BLaER1 (cell line): ENCODE measurements at regions not wholly inside any gene's neighbourhood (a gene's known extent, or its start where the extent isn't known, plus 50 kb on each side); places are given as distances from the start of the nearest gene placed in this dataset.

ENCODE experiments used
- H3K27ac ChIP-seq: shearing (Covaris generic); formaldehyde crosslinking; 2 replicates; pipeline ENCODE4 v1.8.1; 2022
- H3K27me3 ChIP-seq: shearing (Covaris generic); formaldehyde crosslinking; 2 replicates; pipeline ENCODE4 v1.8.1; 2022
- H3K36me3 ChIP-seq: shearing (Covaris generic); formaldehyde crosslinking; 2 replicates; pipeline ENCODE4 v1.8.1; 2022
- H3K4me1 ChIP-seq: shearing (Covaris generic); formaldehyde crosslinking; 2 replicates; pipeline ENCODE4 v1.8.1; 2022
- H3K4me2 ChIP-seq: shearing (Covaris generic); formaldehyde crosslinking; 2 replicates; pipeline ENCODE4 v1.8.1; 2022
- H3K4me3 ChIP-seq: shearing (Covaris generic); formaldehyde crosslinking; 2 replicates; pipeline ENCODE4 v1.8.1; 2022
- H3K9ac ChIP-seq: shearing (Covaris generic); formaldehyde crosslinking; 2 replicates; pipeline ENCODE4 v1.8.1; 2022
- H3K9me3 ChIP-seq: shearing (Covaris generic); formaldehyde crosslinking; 2 replicates; pipeline ENCODE4 v1.8.1; 2022
- H4K20me1 ChIP-seq: shearing (Covaris generic); formaldehyde crosslinking; 2 replicates; pipeline ENCODE4 v1.8.1; 2022
- Cebpa-rat ChIP-seq: shearing (Covaris generic); IDR thresholded peaks from 2 replicates; pipeline ENCODE4 v1.8.1; 2022

DNA sequence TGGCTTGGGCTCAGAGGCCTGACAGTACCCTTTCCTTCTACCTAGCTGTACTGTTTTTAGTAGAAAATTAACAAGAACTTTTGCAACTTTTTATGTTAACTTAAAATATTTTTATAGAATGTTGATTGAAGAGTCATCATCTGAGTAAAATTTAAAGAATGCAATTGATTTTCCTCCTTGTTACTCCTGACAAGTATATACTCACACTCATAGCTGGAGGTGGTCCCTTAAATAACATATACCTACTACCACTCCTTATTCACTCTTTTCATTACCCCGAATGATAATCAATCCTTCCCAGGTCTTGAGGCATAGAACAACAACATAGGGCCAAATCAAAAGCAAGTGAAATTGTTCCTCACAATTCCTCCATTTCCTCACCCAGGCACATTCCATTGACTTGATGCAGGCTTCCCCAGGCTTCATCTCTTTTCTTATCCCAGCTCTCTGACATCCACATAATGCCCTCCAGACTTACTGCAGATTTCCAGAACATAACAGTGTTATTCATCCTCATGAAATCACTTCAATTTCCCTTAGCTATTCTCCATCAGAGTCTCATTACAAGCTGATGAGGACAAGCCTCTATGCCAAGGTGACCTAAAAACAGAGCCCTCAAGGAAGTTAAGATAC lies 73.2 kb upstream of the ANXA10 start:
- Histone ChIP-seq H3K36me3 (no peaks in the 10 kb centered on the region), H3K9me3 (peaks cover 19% of the 10 kb centered on the region), H3K4me3 (no peak overlapping the region), H3K9ac (no peak overlapping the region), H3K27ac (no peak overlapping the region), H3K27me3 (no peaks in the 10 kb centered on the region), H3K4me1 (no peaks in the 10 kb centered on the region), H3K4me2 (no peak overlapping the region), H4K20me1 (no peaks in the 10 kb centered on the region)
- TF ChIP-seq Cebpa-rat: no peak

DNA sequence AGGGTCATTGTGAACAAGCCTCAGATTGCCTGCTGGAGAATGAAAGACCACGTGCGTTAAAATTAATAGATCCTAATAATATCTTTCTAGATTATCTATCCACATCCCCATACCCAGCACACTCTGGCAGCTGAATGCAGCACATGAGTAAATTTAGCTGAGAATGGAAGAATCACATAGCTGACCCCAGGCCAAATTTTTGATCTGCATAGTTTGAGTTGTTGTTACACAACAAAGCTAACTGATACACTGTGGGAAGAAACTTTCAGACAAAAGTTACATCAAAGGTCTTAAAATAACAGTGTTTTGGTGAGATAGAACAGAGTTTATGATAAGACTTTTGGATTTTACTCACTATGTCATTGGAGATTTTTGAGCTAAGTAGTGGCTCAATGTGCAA lies 72.4 kb upstream of the ANXA10 start:
- no peaks in the 10 kb centered on the region for H3K36me3 ChIP-seq

GRCh38 chr4:168021666-168022065 lies 70.7 kb upstream of the ANXA10 start:
- TF ChIP-seq Cebpa-rat: no peak
- Histone ChIP-seq H3K4me1 (no peaks in the 10 kb centered on the region), H4K20me1 (no peaks in the 10 kb centered on the region), H3K27ac (no peak overlapping the region), H3K9me3 (peaks cover 19% of the 10 kb centered on the region), H3K4me2 (no peak overlapping the region), H3K4me3 (no peak overlapping the region), H3K27me3 (no peaks in the 10 kb centered on the region), H3K36me3 (no peaks in the 10 kb centered on the region), H3K9ac (no peak overlapping the region)

More for the DNA sequence above, 72.4 kb upstream of the ANXA10 start:
- TF ChIP-seq Cebpa-rat: no peak
- H4K20me1 ChIP-seq: no peaks in the 10 kb centered on the region
- peaks cover 19% of the 10 kb centered on the region for H3K9me3 ChIP-seq
- no peaks in the 10 kb centered on the region for H3K4me1 ChIP-seq
- H3K27me3 ChIP-seq: no peaks in the 10 kb centered on the region
- no peak overlapping the region for H3K4me2 ChIP-seq
- no peak overlapping the region for H3K27ac ChIP-seq
- H3K9ac ChIP-seq: no peak overlapping the region
- H3K4me3 ChIP-seq: no peak overlapping the region

GRCh38 chr4:168028568-168028967 lies 63.8 kb upstream of the ANXA10 start:
- Histone ChIP-seq H3K4me3 (no peak overlapping the region), H3K27ac (no peak overlapping the region), H4K20me1 (no peaks in the 10 kb centered on the region), H3K9ac (no peak overlapping the region), H3K27me3 (no peaks in the 10 kb centered on the region), H3K36me3 (no peaks in the 10 kb centered on the region), H3K9me3 (no peaks in the 10 kb centered on the region; the same call in 1 of the 2 replicates), H3K4me2 (no peak overlapping the region), H3K4me1 (no peaks in the 10 kb centered on the region)
- TF ChIP-seq Cebpa-rat: no peak

GRCh38 chr4:168028970-168029597 lies 63.3 kb upstream of the ANXA10 start:
- Histone ChIP-seq H3K9me3 (no peaks in the 10 kb centered on the region; the same call in 1 of the 2 replicates), H3K4me3 (no peak overlapping the region), H3K4me2 (no peak overlapping the region), H3K4me1 (no peaks in the 10 kb centered on the region), H3K27me3 (no peaks in the 10 kb centered on the region), H3K27ac (no peak overlapping the region), H3K36me3 (no peaks in the 10 kb centered on the region), H4K20me1 (no peaks in the 10 kb centered on the region), H3K9ac (no peak overlapping the region)
- no peak for TF ChIP-seq Cebpa-rat

DNA sequence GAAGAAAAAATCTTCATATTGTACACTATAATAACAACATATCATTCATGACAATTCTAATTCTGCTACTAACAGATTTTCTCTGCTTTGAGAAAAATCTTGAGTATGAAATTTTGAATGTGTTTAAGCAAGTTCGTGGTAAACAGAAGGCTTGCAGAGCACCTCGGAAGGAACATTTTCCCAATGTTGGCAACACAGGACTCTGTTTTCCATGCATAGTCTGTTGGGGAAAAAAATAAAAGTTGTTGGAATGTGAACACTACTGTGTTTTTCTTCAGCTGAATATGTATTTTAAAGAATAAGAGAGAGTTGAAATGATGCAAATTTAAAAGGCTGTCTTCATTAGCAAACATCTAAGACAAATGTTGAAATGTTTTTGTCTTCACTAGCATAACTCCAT lies 54.7 kb upstream of the ANXA10 start:
- H3K4me1 ChIP-seq: no peaks in the 10 kb centered on the region
- no peak for TF ChIP-seq Cebpa-rat

DNA sequence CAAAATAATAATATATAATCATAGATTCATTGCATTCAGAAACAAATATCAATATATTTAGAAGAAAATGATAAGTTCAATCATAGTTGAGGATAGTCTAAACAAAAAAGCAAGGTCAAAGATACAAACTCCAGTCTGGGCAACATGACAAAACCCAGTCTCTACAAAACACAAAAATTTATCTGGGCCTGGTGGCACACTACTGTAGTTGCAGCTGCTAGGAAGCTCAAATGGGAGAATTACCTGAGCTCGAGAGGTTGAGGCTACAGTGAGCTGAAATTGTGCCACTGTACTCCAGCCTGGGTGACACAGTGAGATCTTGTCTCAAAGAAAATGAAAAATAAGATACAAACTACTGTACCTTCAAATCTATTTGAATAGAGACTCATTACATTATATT lies 52.7 kb upstream of the ANXA10 start:
- H3K4me1 ChIP-seq: no peaks in the 10 kb centered on the region
- H3K36me3 ChIP-seq: no peaks in the 10 kb centered on the region
- no peak overlapping the region for H3K9ac ChIP-seq
- no peak for TF ChIP-seq Cebpa-rat
- H3K4me3 ChIP-seq: no peak overlapping the region
- no peaks in the 10 kb centered on the region for H3K9me3 ChIP-seq
- H3K27me3 ChIP-seq: no peaks in the 10 kb centered on the region
- H3K27ac ChIP-seq: no peak overlapping the region
- no peak overlapping the region for H3K4me2 ChIP-seq
- no peaks in the 10 kb centered on the region for H4K20me1 ChIP-seq

More for the DNA sequence above, 54.7 kb upstream of the ANXA10 start:
- Histone ChIP-seq H3K9me3 (no peaks in the 10 kb centered on the region), H3K36me3 (no peaks in the 10 kb centered on the region), H3K27ac (no peak overlapping the region), H3K9ac (no peak overlapping the region), H3K4me3 (no peak overlapping the region), H3K4me2 (no peak overlapping the region), H3K27me3 (no peaks in the 10 kb centered on the region), H4K20me1 (no peaks in the 10 kb centered on the region)
